ENCODE measurements at regions not wholly inside any gene's neighbourhood (a gene's known extent, or its start where the extent isn't known, plus 50 kb on each side); places are given as distances from the start of the nearest gene placed in this dataset.
"Not testable (repeated sequence)": the region's sequence is repeated elsewhere in the genome, so short reads cannot be mapped to it uniquely, and the experiment has no call there.

DNA sequence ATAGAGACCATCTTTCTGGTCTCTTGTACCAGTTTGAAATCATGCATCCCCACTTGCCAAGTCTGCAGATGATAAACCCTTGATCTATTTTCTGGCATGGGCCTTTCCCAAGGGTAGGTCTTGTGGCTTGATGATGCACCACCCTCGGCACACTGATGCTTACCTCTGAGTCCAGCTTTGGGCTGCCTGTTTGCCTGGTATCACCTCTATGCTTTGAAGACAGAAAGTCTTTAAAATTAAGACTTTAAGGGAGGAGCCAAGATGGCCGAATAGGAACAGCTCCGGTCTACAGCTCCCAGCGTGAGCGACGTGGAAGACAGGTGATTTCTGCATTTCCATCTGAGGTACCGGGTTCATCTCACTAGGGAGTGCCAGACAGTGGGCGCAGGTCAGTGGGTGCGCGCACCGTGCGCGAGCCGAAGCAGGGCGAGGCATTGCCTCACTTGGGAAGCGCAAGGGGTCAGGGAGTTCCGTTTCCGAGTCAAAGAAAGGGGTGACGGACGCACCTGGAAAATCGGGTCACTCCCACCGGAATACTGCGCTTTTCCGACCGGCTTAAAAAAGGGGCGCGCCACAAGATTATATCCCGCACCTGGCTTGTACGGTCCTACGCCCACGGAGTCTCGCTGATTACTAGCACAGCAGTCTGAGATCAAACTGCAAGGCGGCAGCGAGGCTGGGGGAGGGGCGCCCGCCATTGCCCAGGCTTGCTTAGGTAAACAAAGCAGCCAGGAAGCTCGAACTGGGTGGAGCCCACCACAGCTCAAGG is 202.4 kb upstream of the MCHR2 start:
- TF ChIP-seq, protein P1, sequence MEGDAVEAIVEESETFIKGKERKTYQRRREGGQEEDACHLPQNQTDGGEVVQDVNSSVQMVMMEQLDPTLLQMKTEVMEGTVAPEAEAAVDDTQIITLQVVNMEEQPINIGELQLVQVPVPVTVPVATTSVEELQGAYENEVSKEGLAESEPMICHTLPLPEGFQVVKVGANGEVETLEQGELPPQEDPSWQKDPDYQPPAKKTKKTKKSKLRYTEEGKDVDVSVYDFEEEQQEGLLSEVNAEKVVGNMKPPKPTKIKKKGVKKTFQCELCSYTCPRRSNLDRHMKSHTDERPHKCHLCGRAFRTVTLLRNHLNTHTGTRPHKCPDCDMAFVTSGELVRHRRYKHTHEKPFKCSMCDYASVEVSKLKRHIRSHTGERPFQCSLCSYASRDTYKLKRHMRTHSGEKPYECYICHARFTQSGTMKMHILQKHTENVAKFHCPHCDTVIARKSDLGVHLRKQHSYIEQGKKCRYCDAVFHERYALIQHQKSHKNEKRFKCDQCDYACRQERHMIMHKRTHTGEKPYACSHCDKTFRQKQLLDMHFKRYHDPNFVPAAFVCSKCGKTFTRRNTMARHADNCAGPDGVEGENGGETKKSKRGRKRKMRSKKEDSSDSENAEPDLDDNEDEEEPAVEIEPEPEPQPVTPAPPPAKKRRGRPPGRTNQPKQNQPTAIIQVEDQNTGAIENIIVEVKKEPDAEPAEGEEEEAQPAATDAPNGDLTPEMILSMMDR (conservative IDR thresholded peaks at IDR 0.05; ENCODE audit: low read depth, low read length), result not testable (repeated sequence)
- TF ChIP-seq EZH2 (IDR thresholded peaks at IDR 0.05; ENCODE audit: borderline replicate concordance, low read depth, low read length, poor library complexity, severe bottlenecking), result not testable (repeated sequence)

All from A673 (cell line).